ENCODE measurements at regions not wholly inside any gene's neighbourhood (a gene's known extent, or its start where the extent isn't known, plus 50 kb on each side); places are given as distances from the start of the nearest gene placed in this dataset.

DNA sequence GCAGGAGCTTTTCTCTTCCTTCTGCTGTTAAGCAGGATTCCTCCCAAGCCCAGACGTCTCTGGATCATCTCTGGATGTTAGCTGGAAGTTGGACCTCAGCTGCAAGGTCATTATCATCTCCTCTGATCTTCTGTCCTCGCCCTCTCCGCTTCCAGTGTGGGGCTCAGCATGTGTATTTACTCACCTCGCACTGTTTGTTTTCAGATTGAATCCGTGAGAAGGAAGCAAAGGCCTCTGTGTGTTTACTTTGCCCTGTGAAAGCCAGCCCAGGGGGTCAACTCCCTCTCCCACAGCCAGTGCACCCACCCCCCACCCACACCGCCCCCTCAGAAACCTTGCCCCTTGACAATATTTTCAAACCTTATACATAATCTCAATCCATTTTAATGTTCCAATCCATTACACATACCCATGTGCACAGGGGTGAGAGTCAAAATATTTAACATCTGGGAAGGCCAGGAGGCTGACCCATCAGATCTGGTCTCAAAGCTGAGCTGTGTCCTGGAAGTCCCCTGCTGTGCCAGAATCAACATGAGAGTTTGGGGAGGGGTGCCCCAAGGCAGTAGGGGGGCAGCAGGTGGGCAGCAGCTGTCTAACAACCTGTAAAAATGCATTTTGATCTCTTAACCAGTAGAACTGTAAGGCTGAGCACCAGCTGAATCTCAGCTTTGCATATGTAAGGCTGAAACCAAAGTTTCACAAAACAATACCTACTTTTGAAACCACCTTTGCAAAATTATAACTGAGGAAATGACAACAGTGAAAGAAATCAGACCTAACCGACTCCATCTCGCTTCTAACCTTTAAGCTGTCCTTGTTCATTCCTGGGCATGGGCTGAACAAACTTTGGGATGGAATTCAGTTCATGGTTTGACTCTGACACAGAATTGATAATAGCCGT lies 157.9 kb downstream of the ZNF664 start:
- Histone ChIP-seq H2AFZ (ENCODE audit: insufficient read depth, low read depth, low read length, poor library complexity, severe bottlenecking) (no peak overlapping the region), H3K79me2 (ENCODE audit: control insufficient read depth, insufficient read depth, low read length) (no peaks in the 10 kb centered on the region), H3K27me3 (replicated peaks in 1 of 4; ENCODE audit: control extremely low read depth in 1 of 4, control insufficient read depth in 3 of 4, insufficient read depth in 4 of 4, low read length in 3 of 4) (no peaks in the 10 kb centered on the region), H3K36me3 (replicated peaks in 1 of 2; ENCODE audit: control extremely low read depth in 1 of 2, control insufficient read depth in 1 of 2, extremely low read depth in 1 of 2, insufficient read depth in 2 of 2, low read length in 1 of 2) (no peaks in the 10 kb centered on the region), H3K9me3 (ENCODE audit: control extremely low read depth in 1 of 3, control insufficient read depth in 2 of 3, insufficient read depth in 1 of 3, low read length in 2 of 3) (no peaks in the 10 kb centered on the region), H4K20me1 (ENCODE audit: control insufficient read depth, insufficient read depth, low read length, poor library complexity, severe bottlenecking) (no peaks in the 10 kb centered on the region), H3K4me1 (ENCODE audit: control insufficient read depth in 2 of 2, insufficient read depth in 2 of 2, low read length in 2 of 2) (no peaks in the 10 kb centered on the region), H3K27ac (ENCODE audit: low read length in 2 of 2) (no peak overlapping the region), H3K9ac (ENCODE audit: low read length) (no peak overlapping the region), H3K4me3 (ENCODE audit: control extremely low read depth in 1 of 5, extremely low read depth in 1 of 5, insufficient read depth in 1 of 5, low read depth in 2 of 5, low read length in 4 of 5) (no peak overlapping the region), H3K4me2 (replicated peaks; ENCODE audit: low read depth, low read length, poor library complexity, severe bottlenecking) (no peak overlapping the region)
- 79% methylated on average over 7 of the region's 9 CpGs for WGBS (ENCODE audit: insufficient coverage)
- Mint-ChIP-seq H3K4me3 (no peak overlapping the region), H3K9me3 (ENCODE audit: insufficient read depth) (no peaks in the 10 kb centered on the region), H3K27me3 (peaks cover 18% of the 10 kb centered on the region), H3K27ac (no peak overlapping the region), H3K4me1 (no peaks in the 10 kb centered on the region)
- ChIA-PET POLR2A (no interaction called here), CTCF (interaction anchor here (0.9 kb wide), 1 partner anchor 13 kb away, joined by 5 read pairs; no protein-coding TSS in a partner anchor)
- DNase-seq (no peak), ATAC-seq (ENCODE audit: low read depth) (no peak)
- TF ChIP-seq EZH2 (IDR thresholded peaks at IDR 0.05; ENCODE audit: borderline replicate concordance, insufficient read depth, low read depth, low read length, poor library complexity, severe bottlenecking), result no peak
- TF ChIP-seq, protein P1, sequence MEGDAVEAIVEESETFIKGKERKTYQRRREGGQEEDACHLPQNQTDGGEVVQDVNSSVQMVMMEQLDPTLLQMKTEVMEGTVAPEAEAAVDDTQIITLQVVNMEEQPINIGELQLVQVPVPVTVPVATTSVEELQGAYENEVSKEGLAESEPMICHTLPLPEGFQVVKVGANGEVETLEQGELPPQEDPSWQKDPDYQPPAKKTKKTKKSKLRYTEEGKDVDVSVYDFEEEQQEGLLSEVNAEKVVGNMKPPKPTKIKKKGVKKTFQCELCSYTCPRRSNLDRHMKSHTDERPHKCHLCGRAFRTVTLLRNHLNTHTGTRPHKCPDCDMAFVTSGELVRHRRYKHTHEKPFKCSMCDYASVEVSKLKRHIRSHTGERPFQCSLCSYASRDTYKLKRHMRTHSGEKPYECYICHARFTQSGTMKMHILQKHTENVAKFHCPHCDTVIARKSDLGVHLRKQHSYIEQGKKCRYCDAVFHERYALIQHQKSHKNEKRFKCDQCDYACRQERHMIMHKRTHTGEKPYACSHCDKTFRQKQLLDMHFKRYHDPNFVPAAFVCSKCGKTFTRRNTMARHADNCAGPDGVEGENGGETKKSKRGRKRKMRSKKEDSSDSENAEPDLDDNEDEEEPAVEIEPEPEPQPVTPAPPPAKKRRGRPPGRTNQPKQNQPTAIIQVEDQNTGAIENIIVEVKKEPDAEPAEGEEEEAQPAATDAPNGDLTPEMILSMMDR (IDR thresholded peaks at IDR 0.05), result no peak
- intact Hi-C loops (cut with micrococcal nuclease), result no loop called here

- 91% methylated on average over 4 of the region's 5 CpGs for WGBS (ENCODE audit: insufficient coverage)
- H3K27ac ChIP-seq (ENCODE audit: low read length in 2 of 2), result no peak overlapping the region
Measured at GRCh38 chr12:124131659-124132058, 158.6 kb downstream of the ZNF664 start.

More at GRCh38 chr12:124131659-124132058, 158.6 kb downstream of the ZNF664 start:
- Mint-ChIP-seq H3K27me3 (peaks cover 18% of the 10 kb centered on the region), H3K27ac (no peak overlapping the region), H3K4me1 (no peaks in the 10 kb centered on the region), H3K4me3 (no peak overlapping the region), H3K9me3 (ENCODE audit: insufficient read depth) (no peaks in the 10 kb centered on the region)
- Histone ChIP-seq H3K4me3 (ENCODE audit: control extremely low read depth in 1 of 5, extremely low read depth in 1 of 5, insufficient read depth in 1 of 5, low read depth in 2 of 5, low read length in 4 of 5) (no peak overlapping the region), H2AFZ (ENCODE audit: insufficient read depth, low read depth, low read length, poor library complexity, severe bottlenecking) (no peak overlapping the region), H3K9ac (ENCODE audit: low read length) (no peak overlapping the region), H3K4me1 (ENCODE audit: control insufficient read depth in 2 of 2, insufficient read depth in 2 of 2, low read length in 2 of 2) (no peaks in the 10 kb centered on the region), H3K4me2 (replicated peaks; ENCODE audit: low read depth, low read length, poor library complexity, severe bottlenecking) (no peak overlapping the region), H3K79me2 (ENCODE audit: control insufficient read depth, insufficient read depth, low read length) (no peaks in the 10 kb centered on the region), H3K9me3 (ENCODE audit: control extremely low read depth in 1 of 3, control insufficient read depth in 2 of 3, insufficient read depth in 1 of 3, low read length in 2 of 3) (no peaks in the 10 kb centered on the region), H3K27me3 (replicated peaks in 1 of 4; ENCODE audit: control extremely low read depth in 1 of 4, control insufficient read depth in 3 of 4, insufficient read depth in 4 of 4, low read length in 3 of 4) (no peaks in the 10 kb centered on the region), H4K20me1 (ENCODE audit: control insufficient read depth, insufficient read depth, low read length, poor library complexity, severe bottlenecking) (no peaks in the 10 kb centered on the region), H3K36me3 (replicated peaks in 1 of 2; ENCODE audit: control extremely low read depth in 1 of 2, control insufficient read depth in 1 of 2, extremely low read depth in 1 of 2, insufficient read depth in 2 of 2, low read length in 1 of 2) (no peaks in the 10 kb centered on the region)
- DNase-seq, result no peak
- intact Hi-C loops (cut with micrococcal nuclease), result no loop called here
- CTCF ChIA-PET, result no interaction called here
- POLR2A ChIA-PET, result no interaction called here
- TF ChIP-seq, protein P1 (IDR thresholded peaks at IDR 0.05), result no peak
- no peak for TF ChIP-seq EZH2 (IDR thresholded peaks at IDR 0.05; ENCODE audit: borderline replicate concordance, insufficient read depth, low read depth, low read length, poor library complexity, severe bottlenecking)
- no peak for ATAC-seq (ENCODE audit: low read depth)

Data from B cell (primary cell).